GM19023 (cell line): ENCODE measurements at regions not wholly inside any gene's neighbourhood (a gene's known extent, or its start where the extent isn't known, plus 50 kb on each side); places are given as distances from the start of the nearest gene placed in this dataset.

ENCODE experiments used
- ATAC-seq: cut with Tn5 transposase; IDR thresholded peaks from one replicate; pipeline ENCODE4 v1.9.1; 2021; ENCODE audit warnings: mild to moderate bottlenecking, moderate library complexity; ENCODE audit not compliant: unreplicated experiment

DNA sequence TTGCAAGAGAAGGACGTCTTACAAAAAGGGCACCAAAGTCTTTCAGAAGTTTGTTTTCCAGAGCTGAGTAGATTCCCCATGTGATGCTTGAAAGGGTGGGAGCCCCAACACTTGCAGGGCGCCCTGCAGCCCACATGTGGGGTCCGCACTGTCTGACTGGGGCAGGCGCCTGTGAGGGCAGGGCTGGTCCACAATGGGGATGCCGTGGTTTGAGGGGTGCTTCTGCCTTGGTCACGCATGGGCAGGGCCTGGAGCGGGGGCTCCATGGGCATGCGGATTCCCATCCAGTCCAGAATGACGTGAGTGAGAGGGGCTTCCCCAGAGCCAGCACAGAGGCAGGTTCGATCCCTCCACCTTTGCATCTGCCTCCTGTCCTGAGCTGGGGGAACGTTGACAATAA is 101.5 kb upstream of the SHH start:
- ATAC-seq = no peak

DNA sequence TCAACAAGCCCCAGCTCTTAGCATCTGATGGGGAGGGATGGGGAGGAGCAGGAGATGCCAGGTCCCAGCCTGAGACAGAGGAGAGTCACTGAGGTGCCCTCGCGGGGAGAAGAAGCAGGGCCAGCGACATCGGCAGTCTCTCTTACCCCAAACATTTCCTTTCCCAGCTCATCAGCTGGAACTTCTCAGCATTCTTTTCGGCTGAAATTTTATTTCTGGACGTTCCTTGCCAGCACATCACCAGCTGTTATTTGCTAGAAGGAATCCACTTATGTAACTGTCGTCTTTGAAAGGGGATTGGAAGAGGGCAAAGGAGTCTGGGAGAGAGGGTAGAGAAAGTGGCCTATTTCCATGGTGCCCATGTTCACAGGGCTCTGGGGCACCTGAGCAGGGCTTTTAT is 101.0 kb upstream of the SHH start:
- ATAC-seq = no peak

DNA sequence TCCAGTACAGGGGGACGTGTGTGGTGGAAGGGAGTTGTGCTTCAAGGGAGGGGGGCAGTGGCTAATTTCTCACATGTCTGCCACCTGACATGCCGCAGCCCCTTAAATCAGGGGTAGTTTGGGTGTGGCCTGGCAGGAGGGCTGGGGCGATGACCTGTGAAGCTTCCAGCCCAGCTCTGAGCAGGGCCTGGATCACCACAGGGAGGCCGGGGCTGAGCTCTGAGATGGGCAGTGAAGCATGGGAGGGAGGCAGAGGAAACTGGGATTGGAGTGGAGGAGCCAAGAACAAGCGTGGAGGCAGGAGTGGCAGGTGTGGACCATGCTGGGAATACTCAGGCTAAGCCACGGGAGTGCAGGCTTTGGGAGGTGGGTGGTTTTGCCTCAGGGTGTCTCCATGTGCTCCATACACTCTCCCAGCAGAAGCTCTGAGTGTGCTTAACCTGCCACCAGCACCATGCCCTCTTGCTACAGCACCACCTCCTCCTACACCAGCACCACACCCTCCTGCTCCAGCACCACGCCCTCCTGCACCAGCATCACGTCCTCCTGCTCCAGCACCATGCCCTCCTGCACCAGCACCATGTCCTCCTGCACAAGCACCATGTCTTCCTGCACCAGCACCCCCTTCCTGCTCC is 99.3 kb upstream of the SHH start:
- no peak for ATAC-seq

DNA sequence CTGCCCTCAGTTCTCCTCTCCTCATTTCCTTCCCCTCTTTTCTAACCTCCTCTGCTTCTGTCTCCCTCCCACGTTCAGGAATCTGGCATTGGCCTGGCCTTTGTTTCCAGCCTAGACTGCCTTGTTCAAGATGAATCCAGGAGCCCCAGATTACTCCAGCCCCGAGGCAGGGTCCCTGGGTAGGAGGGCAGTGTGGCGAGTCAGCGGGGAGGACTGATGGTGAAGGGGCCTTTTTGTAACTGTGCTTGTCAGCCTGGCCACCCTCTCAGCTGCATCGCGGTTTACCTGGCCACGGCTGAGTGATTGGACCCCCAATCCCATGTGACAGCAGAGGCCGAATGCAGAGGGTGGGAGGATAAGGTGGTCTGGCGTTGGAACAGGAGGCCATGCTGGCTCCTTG is 96.1 kb upstream of the SHH start:
- ATAC-seq = no peak

DNA sequence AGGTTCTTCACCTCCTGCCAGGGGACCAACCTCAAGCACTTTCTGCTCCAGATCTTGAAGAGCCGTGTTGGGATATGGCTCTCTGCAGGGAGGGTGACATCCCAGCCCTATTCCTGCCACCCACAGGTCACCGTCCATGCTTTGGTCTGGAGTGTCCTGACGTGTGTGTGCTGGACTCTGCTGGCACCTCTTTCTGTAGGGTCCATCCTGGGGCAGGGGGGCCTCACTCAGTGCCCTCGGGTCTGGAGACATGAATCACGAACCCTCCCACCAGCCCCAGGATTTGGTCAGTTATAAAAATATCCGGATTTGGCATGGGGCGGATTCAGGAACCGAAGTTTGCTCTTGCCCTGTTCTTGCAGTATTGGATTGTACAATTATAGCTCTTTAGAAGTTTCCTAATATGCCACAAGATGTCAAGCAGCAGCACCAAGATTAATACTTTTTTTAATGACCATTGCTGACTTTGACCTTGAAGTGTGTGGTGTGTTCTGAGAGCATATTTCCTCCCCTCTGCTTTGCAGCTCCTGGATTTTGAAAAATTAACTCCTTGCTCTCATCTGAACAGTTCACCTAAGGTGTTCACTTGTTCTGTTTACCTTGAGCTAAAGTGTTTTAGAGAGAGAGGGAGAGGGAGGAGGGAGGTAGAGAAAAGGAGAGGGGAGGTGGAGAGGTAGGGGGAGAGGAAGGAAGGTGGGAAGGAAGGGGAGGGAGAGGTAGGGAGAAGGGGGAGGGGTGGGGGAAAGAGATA is 95.4 kb upstream of the SHH start:
- ATAC-seq = no peak

DNA sequence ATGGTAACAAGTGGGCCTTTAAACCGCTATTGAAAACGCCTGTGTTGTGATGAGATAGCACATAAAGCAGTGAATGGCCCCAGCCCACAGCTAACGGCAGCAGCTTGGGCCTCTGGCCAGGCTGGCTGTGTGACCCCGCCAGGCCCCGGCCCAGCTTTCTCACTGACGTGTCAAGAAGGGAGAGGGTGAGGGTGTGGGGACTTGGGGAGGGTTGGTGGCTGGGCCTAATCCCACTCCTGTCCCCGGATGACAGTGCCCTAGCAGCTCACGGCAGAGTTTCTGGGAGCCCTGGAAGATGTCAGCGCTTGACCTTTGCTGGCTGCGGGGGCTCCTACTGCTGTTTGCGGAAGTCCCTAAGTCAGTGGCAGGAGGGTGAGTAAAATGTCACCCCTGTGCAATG is 88.9 kb upstream of the SHH start:
- no peak for ATAC-seq

DNA sequence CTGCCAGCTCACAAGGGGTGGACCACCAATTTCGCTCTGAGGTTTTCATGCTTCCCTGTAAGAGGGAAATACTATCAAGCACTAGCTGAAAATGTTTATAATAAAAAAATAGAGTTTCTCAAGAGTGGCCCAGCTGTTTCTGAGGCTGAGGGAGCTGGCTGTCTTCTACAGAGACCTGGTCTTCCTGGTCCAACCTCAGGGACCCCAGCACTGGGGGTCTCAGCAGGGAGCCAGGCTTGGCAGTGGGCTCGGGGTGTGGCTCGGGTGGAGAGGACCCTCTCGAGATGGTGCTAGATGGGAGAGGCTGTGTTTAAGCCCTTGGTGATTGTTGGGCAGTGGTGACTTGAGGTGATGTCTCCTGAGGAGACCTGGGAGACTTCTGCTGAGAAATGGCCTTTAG is 87.3 kb upstream of the SHH start:
- ATAC-seq = no peak

DNA sequence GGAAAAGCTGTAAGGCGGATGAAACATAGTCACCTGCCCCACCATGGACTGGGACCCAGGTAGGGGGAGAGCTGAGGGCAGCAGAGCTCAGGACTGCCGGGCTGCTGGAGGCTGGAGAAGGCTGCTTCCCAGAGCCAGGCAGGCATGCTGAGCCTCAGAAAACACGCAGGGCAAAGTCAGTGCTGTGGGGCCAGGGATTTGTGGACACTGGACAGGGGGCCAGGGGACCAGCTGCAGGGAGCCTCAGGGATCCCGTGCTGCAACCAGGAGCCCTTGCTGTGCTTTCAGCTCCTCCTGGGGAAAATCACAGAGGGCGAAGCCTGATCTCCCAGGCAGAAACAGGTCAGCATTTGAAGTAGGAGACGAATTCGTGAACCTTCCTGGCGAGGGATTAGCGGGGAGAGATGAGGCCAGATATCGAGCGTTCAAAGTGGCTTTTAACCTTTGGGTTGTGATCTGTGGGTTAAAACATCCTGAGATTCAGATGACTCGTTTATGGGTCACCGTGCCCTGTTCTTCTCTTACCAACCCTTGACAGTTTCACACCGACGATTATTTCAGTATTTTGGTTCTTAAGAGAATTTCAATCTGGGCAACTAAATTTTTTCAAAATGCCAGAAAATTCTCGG is 85.6 kb upstream of the SHH start:
- ATAC-seq = no peak

DNA sequence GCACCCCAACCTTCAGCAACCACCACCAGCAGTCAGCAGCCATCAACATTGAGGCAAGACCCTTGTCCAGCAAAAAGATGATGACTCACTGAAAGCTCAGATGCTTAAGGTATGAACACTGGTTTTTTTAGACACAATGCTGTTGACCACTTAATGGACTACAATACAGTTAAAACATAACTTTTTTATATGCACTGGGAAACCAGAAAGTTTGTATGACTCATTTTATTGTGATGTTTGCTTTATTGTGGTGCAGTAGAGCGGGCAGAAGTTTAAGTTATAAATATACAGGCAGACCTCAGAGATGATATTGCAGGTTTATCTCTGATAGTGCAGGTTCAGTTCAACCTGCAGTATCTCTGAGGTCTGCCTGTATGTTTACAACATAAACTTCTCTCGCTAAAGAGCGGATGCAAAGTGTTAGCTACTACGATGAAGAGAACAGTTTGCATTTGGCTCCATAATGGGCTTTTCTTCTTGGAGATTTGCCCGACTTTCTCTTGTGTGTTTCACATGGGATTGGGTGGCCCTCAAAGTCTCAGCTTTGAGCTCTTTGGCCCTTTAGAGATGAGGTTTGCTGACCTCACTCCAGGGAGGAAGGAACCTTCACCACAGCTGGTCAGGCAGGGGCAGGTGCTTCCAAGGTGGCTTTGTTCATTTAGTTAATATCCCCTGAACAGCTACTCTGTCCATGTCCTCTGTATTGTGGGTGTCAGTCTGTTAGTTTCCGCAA is 84.4 kb upstream of the SHH start:
- no peak for ATAC-seq

DNA sequence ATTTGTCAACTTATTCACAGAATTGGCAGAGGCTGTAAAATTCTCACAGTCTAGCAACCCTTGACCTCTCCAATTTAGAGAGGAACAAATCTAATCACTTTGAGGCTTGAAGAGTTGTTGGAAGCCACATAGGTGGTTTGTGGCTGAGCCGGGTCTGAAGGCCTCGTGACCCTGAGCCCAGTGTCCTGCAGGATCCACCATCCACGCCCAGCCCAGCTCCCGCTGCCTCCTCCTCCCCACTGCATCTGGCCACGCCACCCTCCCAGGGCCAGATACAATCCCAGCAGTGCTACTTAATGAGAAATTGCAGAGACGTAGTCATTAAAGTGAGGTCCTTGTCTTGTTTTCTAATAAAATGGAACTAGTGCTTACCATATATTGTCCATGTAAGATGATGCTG is 81.4 kb upstream of the SHH start:
- no peak for ATAC-seq

DNA sequence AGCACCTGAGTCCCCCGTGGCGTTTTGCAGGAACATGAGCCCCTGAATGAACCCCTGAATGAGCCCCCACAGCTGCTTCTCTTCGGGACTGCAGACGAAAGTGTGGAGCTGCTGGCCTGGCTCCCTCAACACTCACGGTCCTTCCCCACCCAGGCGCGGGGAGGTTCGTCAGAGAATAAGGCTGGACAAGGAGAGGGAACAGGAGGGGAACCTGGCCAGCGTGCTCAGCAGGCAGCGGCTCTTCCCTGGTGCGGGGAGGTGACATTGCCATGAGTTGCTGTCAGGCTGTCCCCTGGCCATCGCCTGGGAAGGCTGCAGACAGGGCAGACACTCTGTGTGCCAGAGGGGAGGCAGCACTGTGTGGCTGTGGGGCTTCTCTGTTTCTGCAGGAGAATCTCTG is 80.9 kb upstream of the SHH start:
- no peak for ATAC-seq

DNA sequence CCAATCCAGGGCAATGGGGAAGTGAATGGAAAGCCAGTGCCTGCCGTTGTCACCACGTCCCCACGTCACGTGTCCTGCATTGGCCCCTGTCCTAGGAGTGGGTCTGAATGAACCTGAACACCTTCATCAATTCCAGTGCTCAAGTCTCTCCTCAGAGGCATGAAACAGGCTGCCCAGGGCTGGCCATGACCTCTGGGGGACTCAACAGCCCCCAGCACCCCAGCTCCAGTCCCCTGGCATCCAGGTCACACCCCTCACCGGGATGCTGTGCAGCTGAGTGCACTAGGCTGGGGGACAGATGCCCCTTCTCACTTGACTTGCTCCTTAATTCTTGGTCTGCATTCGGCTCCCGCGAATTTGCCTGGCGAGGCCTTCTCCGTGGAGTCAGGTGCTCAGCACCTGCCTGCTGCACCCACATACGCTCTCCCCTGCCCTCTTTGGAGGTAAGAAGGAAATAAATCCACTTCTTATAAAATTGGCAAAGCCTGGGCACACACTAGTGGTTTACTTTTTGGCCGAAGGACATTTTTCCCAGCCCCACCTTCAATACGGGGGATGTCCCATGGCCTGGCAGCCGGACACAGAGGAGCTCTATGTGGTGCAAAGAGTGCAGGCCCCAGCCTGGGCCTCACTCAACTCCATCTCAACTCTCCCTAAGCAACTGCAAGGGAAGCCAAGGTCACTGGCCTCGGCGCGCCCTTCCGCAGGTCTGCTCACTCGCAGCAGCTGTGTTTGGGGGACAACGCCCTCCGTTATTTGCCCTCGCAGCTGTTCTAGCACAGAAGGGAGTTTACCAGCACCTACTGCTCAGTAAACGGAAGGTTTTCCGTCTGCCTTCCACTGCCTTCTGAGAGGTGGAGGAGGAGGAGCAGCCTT is 77.6 kb upstream of the SHH start:
- no peak for ATAC-seq

DNA sequence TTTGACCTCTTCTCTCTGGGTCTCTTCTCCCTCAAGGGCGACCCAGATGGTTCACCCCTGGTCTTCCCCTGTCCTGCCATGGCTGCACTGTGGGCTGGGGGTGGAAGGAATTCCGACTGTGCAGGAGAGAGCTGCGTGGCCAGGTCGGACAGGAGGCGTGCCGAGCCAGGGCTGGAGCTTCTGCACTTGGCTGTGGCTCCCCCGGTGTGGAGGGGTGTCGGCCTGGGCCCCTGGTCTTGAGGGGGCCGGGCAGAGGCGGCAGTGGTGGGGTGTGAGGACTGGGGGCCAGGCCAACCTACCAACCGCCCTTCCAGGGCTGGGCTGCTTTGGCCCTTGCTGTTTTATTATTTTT is 74.9 kb upstream of the SHH start:
- no peak for ATAC-seq

DNA sequence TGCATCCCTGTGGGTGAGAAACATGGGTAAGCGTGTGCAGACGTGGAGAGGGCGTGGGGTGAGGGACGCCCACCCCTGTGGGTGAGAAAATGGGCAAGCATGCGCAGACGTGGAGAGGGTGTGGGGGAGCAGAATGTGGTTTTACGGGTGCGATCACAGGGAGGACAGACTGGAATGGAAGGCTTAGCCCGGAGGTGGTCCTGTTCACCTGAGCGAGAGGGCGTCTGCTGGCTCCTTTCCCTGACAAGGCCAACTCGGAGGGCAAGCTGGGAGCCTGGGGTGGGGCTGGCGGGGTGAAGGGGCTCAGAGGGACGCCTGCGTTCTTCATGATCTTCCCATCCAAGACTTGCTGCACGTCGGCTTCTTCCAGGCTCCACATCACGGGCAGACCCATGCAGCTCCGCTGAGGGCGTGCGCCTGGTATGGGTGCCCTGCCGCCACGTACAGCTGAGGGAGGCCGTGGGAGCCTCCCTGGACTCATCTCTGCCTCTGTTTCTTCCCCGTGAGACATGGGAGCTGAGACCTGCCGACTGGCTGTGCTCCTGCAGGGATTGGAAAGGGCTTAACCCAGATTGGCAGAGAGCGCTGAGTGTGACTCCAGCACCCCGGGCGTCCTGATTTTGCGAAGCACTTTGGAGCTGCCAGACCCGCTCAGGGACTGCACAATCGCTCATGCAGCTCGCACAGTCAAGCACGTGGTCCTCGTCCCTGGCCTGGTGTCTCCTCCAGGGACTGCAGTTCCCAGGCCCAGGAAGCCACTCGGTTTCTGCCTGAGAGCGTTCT is 74.3 kb upstream of the SHH start:
- ATAC-seq = no peak

DNA sequence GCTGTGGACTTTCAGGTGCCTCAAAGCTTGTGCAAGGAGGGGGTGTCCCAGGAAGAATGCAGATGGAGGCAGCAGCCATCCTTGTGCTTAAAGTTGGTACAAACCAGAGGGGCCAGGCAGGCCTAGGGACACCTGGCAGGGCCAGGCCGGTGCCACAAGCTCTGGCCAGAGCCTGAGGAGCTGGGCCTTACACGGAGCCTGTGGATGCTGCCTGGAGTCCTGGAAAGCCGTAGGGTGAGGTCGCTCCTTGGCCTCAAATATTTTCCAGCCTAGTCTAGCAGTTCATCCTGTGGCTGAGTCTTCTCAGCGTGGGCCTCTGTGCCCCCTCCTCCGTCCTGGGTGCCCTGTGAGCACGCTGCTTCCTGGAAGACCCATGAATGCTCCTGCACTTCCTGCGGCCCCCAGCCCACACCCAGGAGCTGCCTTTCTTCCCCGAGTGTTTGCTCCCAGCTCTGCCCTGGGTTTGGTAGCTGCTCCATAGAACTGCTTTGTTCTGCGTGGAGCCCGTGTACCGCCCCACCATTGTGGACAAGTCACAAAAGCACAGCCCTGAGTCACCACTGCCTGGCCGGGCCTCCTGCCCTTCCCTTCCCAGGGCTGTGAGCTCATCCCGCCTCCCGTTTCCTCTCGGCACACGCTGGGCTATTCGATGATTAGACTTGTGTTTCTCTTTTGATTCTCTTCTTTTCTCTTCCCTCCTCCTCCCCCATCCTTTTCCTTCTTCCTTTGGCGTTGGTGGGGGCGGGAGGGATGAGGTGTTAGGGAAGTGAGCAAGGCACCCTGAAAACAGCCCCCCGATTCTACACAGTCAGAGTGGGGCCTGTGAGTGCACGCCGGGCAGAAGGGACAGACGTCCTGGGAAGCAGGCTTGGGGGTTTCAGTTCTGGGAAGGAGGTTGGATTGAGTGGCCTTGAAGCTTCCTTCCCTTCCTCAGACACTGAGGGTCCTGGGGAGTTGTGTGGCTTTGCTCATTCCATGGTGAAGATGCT is 73.2 kb upstream of the SHH start:
- ATAC-seq = no peak

DNA sequence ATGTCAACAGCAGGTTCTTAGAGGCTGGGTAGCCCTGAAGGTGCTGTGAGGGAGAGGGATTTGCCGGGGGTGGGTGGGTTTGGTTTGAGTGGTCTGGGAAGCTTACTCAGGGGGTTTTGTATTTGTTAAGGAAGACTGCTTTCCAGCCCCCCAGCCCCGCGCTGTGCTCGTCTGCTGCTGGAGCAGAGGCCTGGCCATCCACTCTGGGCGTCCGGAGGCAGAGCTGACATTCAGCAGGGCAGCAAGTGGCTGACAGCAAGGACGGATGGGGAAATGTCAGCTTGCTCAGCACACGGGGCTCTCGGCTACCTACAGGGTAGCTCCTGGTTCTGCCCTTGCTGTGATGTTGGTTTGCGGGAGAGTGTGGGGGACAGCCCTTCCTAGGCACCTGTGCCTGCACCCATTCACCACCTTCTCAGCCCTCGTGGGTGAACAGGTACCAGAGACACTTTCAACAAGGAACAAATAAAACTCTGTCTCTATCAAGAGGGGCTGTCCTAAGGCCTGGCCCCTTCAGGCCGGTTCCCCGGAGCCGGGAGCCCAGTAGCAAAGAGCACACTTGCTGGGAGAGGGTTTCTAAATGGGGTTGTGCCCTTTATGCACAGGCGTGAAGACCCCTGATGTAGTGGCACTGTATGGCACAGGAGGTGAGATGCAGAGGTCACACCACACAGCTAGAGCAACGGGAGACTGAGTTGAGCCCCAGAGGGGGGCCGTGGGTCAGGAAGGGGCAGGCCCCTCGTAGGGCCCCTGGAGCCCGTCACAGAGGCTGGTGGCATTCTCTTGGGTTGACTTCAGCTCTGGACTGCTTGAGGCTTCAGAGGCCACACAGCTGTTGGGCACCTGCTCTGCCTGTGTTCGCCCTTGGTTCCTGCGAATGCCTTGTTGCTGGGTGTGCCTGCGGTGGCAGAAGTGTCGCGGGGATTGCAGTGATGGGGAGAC is 72.2 kb upstream of the SHH start:
- ATAC-seq = no peak

DNA sequence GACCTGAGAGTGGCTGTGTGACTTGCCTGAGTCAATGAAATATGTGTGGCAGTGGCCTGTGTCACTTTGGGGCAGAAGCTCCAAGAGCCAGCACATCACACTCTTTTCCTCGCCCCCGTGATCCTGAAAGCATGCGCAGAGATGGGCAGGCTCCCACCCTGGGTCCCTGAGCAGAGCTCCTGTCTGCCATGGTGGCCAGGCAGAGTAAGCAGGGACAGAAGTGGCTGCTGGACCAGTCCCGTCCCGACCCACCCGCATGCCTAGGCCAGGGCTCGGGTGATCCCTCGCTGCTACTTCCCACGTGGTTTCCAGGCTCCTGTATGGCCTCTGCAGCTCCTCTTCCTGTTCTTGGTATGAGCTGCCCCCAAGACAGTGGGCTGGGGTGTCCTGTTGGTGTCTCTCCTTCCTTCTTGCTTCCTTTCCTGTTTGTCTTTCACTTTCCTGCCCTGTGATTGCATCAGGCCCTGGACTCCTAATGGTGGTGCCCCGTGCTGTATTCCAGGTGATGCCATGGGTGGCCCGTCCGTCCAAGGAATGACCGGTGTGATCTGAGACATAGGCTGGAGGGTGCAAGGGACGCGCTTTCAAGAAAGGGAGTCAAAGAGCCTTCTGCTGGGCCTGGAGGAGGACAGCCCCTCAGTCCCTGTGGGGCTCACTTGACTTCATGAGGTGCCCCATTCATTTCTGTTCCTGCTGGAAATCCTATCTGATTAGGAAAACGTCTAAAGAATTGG is 71.4 kb upstream of the SHH start:
- ATAC-seq = no peak
